Caco-2 (cell line): ENCODE measurements at regions not wholly inside any gene's neighbourhood (a gene's known extent, or its start where the extent isn't known, plus 50 kb on each side); places are given as distances from the start of the nearest gene placed in this dataset.

Experiments used
- BruUV-seq: library from RNA; stranded (reverse); fragments of 400-500 nt; replicated peaks from 2 replicates; lab custom pipeline; 2021; lab: Mats Ljungman, UMichigan
- CTCF ChIA-PET: fragments of 300-600 bp; sonication (Branson Sonifier 250); formaldehyde crosslinking; loops from one replicate; lab custom pipeline; 2022; ENCODE audit warnings: antibody characterized with exemption; lab: Charles Lee
- POLR2A ChIA-PET: fragments of 300-600 bp; sonication (Branson Sonifier 250); formaldehyde crosslinking; loops from one replicate; lab custom pipeline; 2022; ENCODE audit warnings: antibody characterized with exemption; lab: Charles Lee
- DNase-seq, 2 experiments: peaks; one replicate each; pipeline versions ENCODE4 v3.0.0 to v3.0.0-alpha.2; 2020 to 2022
- H3K27me3 ChIP-seq: replicated peaks from 2 replicates; pipeline ENCODE4 v1.6.0; 2011; ENCODE audit warnings: low read length; ENCODE audit not compliant: control insufficient read depth, insufficient read depth
- H3K36me3 ChIP-seq: 2 replicates; pipeline ENCODE4 v1.5.1; 2011; ENCODE audit warnings: low read length; ENCODE audit not compliant: control insufficient read depth, insufficient read depth
- H3K4me1 ChIP-seq: fragments of 250-450 bp; sonication (Bioruptor Pico); 2 replicates; pipeline ENCODE4 v1.5.1; 2020; ENCODE audit warnings: mild to moderate bottlenecking
- H3K4me3 ChIP-seq: 2 replicates; pipeline ENCODE4 v1.5.1; 2011; ENCODE audit warnings: low read depth, mild to moderate bottlenecking, control low read depth, low read length
- H3K9me3 ChIP-seq: fragments of 250-450 bp; sonication (Bioruptor Pico); 2 replicates; pipeline ENCODE4 v1.5.1; 2020; ENCODE audit warnings: mild to moderate bottlenecking, moderate library complexity
- H3K27ac Mint-ChIP-seq: one replicate; pipeline ENCODE4 v1.8.0; 2022; ENCODE audit warnings: mixed read lengths; ENCODE audit not compliant: unreplicated experiment
- H3K27me3 Mint-ChIP-seq: one replicate; pipeline ENCODE4 v1.8.0; 2022; ENCODE audit warnings: mixed read lengths; ENCODE audit not compliant: insufficient read depth, unreplicated experiment
- H3K36me3 Mint-ChIP-seq: one replicate; pipeline ENCODE4 v1.8.0; 2022; ENCODE audit warnings: mild to moderate bottlenecking, mixed read lengths; ENCODE audit not compliant: insufficient read depth, unreplicated experiment
- H3K4me1 Mint-ChIP-seq: one replicate; pipeline ENCODE4 v1.8.0; 2022; ENCODE audit warnings: low read depth, mixed read lengths; ENCODE audit not compliant: unreplicated experiment
- H3K4me3 Mint-ChIP-seq: one replicate; pipeline ENCODE4 v1.8.0; 2022; ENCODE audit warnings: mild to moderate bottlenecking, moderate library complexity, mixed read lengths; ENCODE audit not compliant: unreplicated experiment
- H3K9me3 Mint-ChIP-seq: one replicate; pipeline ENCODE4 v1.8.0; 2022; ENCODE audit warnings: mixed read lengths; ENCODE audit not compliant: unreplicated experiment
- CTCF ChIP-seq, 2 experiments: fragments of 200-600 bp in 1 of 2; IDR thresholded peaks; 1 replicate in 1 of 2; 2 replicates in 1 of 2; pipeline versions ENCODE4 v1.5.1 to v1.8.0; 2011 to 2022; ENCODE audit warnings: antibody characterized with exemption in 1 of 2, control low read depth in 1 of 2, inconsistent platforms in 1 of 2, low read depth in 1 of 2, low read length in 1 of 2, mild to moderate bottlenecking in 1 of 2, moderate library complexity in 1 of 2; ENCODE audit not compliant: insufficient read depth in 1 of 2, severe bottlenecking in 1 of 2, unreplicated experiment in 1 of 2
- intact Hi-C: fragments of 100-400 bp; cut with micrococcal nuclease; formaldehyde crosslinking; loops from one replicate; pipeline ENCODE4 v1.10.0; 2022; ENCODE audit not compliant: unreplicated experiment

GRCh38 chr4:123787512-123788080 is 391.0 kb downstream of the SPRY1 start:
- peaks cover 4% of the 10 kb centered on the region for H3K27me3 Mint-ChIP-seq
- no peak overlapping the region for H3K27ac Mint-ChIP-seq
- no peaks in the 10 kb centered on the region for H3K9me3 Mint-ChIP-seq
- BruUV-seq: no TSS peak
- H3K4me3 Mint-ChIP-seq: no peak overlapping the region
- no peaks in the 10 kb centered on the region for H3K9me3 ChIP-seq
- no peaks in the 10 kb centered on the region for H3K4me1 Mint-ChIP-seq
- no peaks in the 10 kb centered on the region for H3K36me3 ChIP-seq
- ChIA-PET POLR2A (no interaction called here), CTCF (no interaction called here)
- no peaks in the 10 kb centered on the region for H3K36me3 Mint-ChIP-seq
- intact Hi-C loops: no loop called here
- H3K27me3 ChIP-seq: no peaks in the 10 kb centered on the region
- TF ChIP-seq CTCF (IDR thresholded peaks at IDR 0.05; ENCODE audit: insufficient read depth in 1 of 2, low read depth in 1 of 2, low read length in 1 of 2, severe bottlenecking in 1 of 2, unreplicated experiment in 1 of 2): no peak
- DNase-seq: no peak
- H3K4me3 ChIP-seq: no peak overlapping the region
- H3K4me1 ChIP-seq: no peaks in the 10 kb centered on the region

GRCh38 chr4:123788577-123788976 is 392.0 kb downstream of the SPRY1 start:
- POLR2A ChIA-PET: no interaction called here
- no peak for TF ChIP-seq CTCF (IDR thresholded peaks at IDR 0.05; ENCODE audit: insufficient read depth in 1 of 2, low read depth in 1 of 2, low read length in 1 of 2, severe bottlenecking in 1 of 2, unreplicated experiment in 1 of 2)
- Mint-ChIP-seq H3K27ac (no peak overlapping the region), H3K27me3 (peaks cover 4% of the 10 kb centered on the region), H3K36me3 (no peaks in the 10 kb centered on the region), H3K4me3 (no peak overlapping the region), H3K4me1 (no peaks in the 10 kb centered on the region), H3K9me3 (no peaks in the 10 kb centered on the region)
- Histone ChIP-seq H3K9me3 (no peaks in the 10 kb centered on the region), H3K36me3 (no peaks in the 10 kb centered on the region), H3K4me1 (no peaks in the 10 kb centered on the region), H3K27me3 (no peaks in the 10 kb centered on the region), H3K4me3 (no peak overlapping the region)
- no TSS peak for BruUV-seq
- CTCF ChIA-PET: no interaction called here
- intact Hi-C loops: no loop called here
- no peak for DNase-seq

DNA sequence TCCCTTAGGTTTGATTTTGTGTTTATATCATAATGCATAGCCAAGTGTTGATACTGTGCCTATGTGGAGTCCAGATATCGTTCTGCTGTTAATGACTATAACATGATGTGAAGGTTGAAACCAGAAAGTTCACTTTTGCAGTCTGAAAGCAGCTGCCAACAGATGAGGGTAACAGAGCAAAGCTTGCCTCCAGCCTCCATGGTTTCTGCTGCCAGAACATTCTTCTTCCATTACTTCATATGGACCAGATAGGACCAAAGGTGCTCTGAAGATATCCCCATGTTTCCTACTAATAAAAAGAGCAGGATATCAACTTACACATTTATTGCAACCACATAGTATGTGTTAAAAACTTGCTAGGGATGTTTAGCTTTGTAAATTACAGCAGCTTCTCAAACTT is 394.1 kb downstream of the SPRY1 start:
- DNase-seq: no peak
- Histone ChIP-seq H3K36me3 (no peaks in the 10 kb centered on the region), H3K4me3 (no peak overlapping the region), H3K9me3 (no peaks in the 10 kb centered on the region), H3K27me3 (no peaks in the 10 kb centered on the region), H3K4me1 (no peaks in the 10 kb centered on the region)
- ChIA-PET CTCF (no interaction called here), POLR2A (no interaction called here)
- TF ChIP-seq CTCF (IDR thresholded peaks at IDR 0.05; ENCODE audit: insufficient read depth in 1 of 2, low read depth in 1 of 2, low read length in 1 of 2, severe bottlenecking in 1 of 2, unreplicated experiment in 1 of 2): no peak
- Mint-ChIP-seq H3K4me1 (no peaks in the 10 kb centered on the region), H3K4me3 (no peak overlapping the region), H3K9me3 (no peaks in the 10 kb centered on the region), H3K27ac (no peak overlapping the region), H3K36me3 (no peaks in the 10 kb centered on the region), H3K27me3 (no peaks in the 10 kb centered on the region)
- intact Hi-C loops: no loop called here
- BruUV-seq: no TSS peak
